ENCODE measurements at regions not wholly inside any gene's neighbourhood (a gene's known extent, or its start where the extent isn't known, plus 50 kb on each side); places are given as distances from the start of the nearest gene placed in this dataset.

DNA sequence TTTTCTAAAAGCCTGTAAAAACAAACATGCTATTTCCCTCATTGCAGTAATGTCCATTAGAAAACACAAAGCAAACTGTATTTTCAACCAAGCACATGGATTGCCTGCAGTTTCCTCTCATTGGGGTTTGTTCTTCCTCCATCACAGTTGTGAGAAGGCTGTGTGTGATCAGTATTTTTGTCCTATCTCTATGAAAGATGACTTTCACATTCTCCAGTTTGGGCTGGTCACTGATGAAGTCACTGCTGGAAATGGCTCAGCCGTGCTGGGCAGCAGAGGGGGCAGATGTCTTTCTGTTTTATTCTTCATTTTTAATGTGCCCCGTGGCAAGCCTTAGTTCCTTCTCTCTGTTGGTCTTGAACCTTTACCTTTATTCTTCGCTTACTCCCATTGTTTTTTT lies 288.9 kb upstream of the MPDZ start:
- Histone ChIP-seq H3K36me3 (ENCODE audit: insufficient read depth, low read length) (no peaks in the 10 kb centered on the region), H3K4me2 (ENCODE audit: low read length) (no peak overlapping the region)
- TF ChIP-seq, protein P1, sequence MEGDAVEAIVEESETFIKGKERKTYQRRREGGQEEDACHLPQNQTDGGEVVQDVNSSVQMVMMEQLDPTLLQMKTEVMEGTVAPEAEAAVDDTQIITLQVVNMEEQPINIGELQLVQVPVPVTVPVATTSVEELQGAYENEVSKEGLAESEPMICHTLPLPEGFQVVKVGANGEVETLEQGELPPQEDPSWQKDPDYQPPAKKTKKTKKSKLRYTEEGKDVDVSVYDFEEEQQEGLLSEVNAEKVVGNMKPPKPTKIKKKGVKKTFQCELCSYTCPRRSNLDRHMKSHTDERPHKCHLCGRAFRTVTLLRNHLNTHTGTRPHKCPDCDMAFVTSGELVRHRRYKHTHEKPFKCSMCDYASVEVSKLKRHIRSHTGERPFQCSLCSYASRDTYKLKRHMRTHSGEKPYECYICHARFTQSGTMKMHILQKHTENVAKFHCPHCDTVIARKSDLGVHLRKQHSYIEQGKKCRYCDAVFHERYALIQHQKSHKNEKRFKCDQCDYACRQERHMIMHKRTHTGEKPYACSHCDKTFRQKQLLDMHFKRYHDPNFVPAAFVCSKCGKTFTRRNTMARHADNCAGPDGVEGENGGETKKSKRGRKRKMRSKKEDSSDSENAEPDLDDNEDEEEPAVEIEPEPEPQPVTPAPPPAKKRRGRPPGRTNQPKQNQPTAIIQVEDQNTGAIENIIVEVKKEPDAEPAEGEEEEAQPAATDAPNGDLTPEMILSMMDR (IDR thresholded peaks at IDR 0.05; ENCODE audit: low read length), result no peak
- TF ChIP-seq EZH2 (IDR thresholded peaks at IDR 0.05; ENCODE audit: borderline replicate concordance, low read length), result no peak

DNA sequence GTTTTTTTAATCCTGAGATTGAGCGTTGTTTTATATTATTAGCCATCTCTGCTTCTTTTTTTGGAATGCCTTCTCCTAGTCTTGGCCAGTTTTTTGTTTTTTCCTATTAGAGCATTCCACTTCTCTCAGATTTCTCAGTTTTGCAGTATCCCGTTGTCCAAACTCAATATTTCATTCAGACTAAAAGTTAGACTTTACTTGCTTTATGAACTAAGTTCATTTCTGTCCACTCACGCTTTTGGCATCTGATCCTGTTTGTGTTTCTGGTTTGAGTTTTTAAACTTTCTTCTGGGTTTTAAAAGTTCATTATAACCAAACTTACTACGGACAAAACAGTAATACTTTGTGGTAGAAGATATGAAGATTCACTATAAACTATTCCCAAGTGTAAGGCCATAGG lies 288.3 kb upstream of the MPDZ start:
- Histone ChIP-seq H3K4me3 (ENCODE audit: low read depth, low read length, poor library complexity, severe bottlenecking) (no peak overlapping the region), H4K20me1 (ENCODE audit: insufficient read depth, low read length) (no peaks in the 10 kb centered on the region), H3K4me2 (ENCODE audit: low read length) (no peak overlapping the region), H3K27me3 (ENCODE audit: insufficient read depth, low read length) (no peaks in the 10 kb centered on the region), H3F3A (ENCODE audit: insufficient read depth, low read length) (no peaks in the 10 kb centered on the region), H2AFZ (ENCODE audit: low read length) (no peak overlapping the region), H3K9me3 (ENCODE audit: low read length) (no peaks in the 10 kb centered on the region), H3K9me2 (ENCODE audit: low read depth, low read length) (no peaks in the 10 kb centered on the region), H3K4me1 (ENCODE audit: insufficient read depth, low read length, severe bottlenecking) (no peaks in the 10 kb centered on the region), H3K27ac (ENCODE audit: low read depth, low read length, poor library complexity, severe bottlenecking) (no peak overlapping the region), H3K9ac (ENCODE audit: low read length) (no peak overlapping the region), H3K36me3 (ENCODE audit: insufficient read depth, low read length) (no peaks in the 10 kb centered on the region), H3K79me2 (ENCODE audit: insufficient read depth, low read length) (no peaks in the 10 kb centered on the region)
- TF ChIP-seq, protein P1 (IDR thresholded peaks at IDR 0.05; ENCODE audit: low read length), result no peak
- no peak for TF ChIP-seq EZH2 (IDR thresholded peaks at IDR 0.05; ENCODE audit: borderline replicate concordance, low read length)

More for the DNA sequence above, 288.9 kb upstream of the MPDZ start:
- no peaks in the 10 kb centered on the region for H3K27me3 ChIP-seq (ENCODE audit: insufficient read depth, low read length)
- no peaks in the 10 kb centered on the region for H3K4me1 ChIP-seq (ENCODE audit: insufficient read depth, low read length, severe bottlenecking)
- no peaks in the 10 kb centered on the region for H3K9me2 ChIP-seq (ENCODE audit: low read depth, low read length)
- no peak overlapping the region for H3K4me3 ChIP-seq (ENCODE audit: low read depth, low read length, poor library complexity, severe bottlenecking)
- H3K27ac ChIP-seq (ENCODE audit: low read depth, low read length, poor library complexity, severe bottlenecking), result no peak overlapping the region
- H4K20me1 ChIP-seq (ENCODE audit: insufficient read depth, low read length), result no peaks in the 10 kb centered on the region
- H3K9me3 ChIP-seq (ENCODE audit: low read length), result no peaks in the 10 kb centered on the region
- no peak overlapping the region for H3K9ac ChIP-seq (ENCODE audit: low read length)
- H3K79me2 ChIP-seq (ENCODE audit: insufficient read depth, low read length), result no peaks in the 10 kb centered on the region
- no peak overlapping the region for H2AFZ ChIP-seq (ENCODE audit: low read length)
- H3F3A ChIP-seq (ENCODE audit: insufficient read depth, low read length), result no peaks in the 10 kb centered on the region

DNA sequence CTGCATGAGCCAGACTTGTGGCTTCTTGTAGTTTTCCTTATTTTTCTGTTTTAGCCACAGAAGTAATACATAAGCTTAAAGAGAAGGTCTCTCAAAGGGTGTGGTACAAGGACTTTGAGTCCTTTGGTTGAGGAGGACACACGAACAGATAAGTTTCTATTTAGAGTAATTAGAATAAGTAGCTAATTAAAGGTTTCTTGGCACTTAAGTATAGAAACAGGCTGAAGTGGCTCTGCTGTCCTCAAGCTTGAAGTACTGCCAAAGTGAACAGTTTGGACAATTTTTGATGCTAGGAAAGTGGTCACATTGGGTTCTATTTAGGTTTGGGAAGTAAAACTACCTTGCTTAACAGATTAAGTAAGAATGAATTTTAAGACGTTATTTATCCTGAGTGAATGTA lies 278.3 kb upstream of the MPDZ start:
- no peaks in the 10 kb centered on the region for H3F3A ChIP-seq (ENCODE audit: insufficient read depth, low read length)
- H4K20me1 ChIP-seq (ENCODE audit: insufficient read depth, low read length), result no peaks in the 10 kb centered on the region

More for the DNA sequence above, 278.3 kb upstream of the MPDZ start:
- H2AFZ ChIP-seq (ENCODE audit: low read length), result no peak overlapping the region
- no peak overlapping the region for H3K9ac ChIP-seq (ENCODE audit: low read length)
- TF ChIP-seq EZH2 (IDR thresholded peaks at IDR 0.05; ENCODE audit: borderline replicate concordance, low read length), result no peak
- TF ChIP-seq, protein P1 (IDR thresholded peaks at IDR 0.05; ENCODE audit: low read length), result no peak
- H3K79me2 ChIP-seq (ENCODE audit: insufficient read depth, low read length), result no peaks in the 10 kb centered on the region
- no peak overlapping the region for H3K4me2 ChIP-seq (ENCODE audit: low read length)
- no peaks in the 10 kb centered on the region for H3K9me2 ChIP-seq (ENCODE audit: low read depth, low read length)
- no peaks in the 10 kb centered on the region for H3K36me3 ChIP-seq (ENCODE audit: insufficient read depth, low read length)
- no peak overlapping the region for H3K4me3 ChIP-seq (ENCODE audit: low read depth, low read length, poor library complexity, severe bottlenecking)
- H3K4me1 ChIP-seq (ENCODE audit: insufficient read depth, low read length, severe bottlenecking), result no peaks in the 10 kb centered on the region
- H3K27ac ChIP-seq (ENCODE audit: low read depth, low read length, poor library complexity, severe bottlenecking), result no peak overlapping the region
- H3K27me3 ChIP-seq (ENCODE audit: insufficient read depth, low read length), result no peaks in the 10 kb centered on the region
- H3K9me3 ChIP-seq (ENCODE audit: low read length), result no peaks in the 10 kb centered on the region
